ENCODE measurements at regions not wholly inside any gene's neighbourhood (a gene's known extent, or its start where the extent isn't known, plus 50 kb on each side); places are given as distances from the start of the nearest gene placed in this dataset.

- Histone ChIP-seq H3K4me3 (no peak overlapping the region), H3K27ac (no peak overlapping the region), H3K4me1 (no peaks in the 10 kb centered on the region), H3K36me3 (no peaks in the 10 kb centered on the region), H3K27me3 (no peaks in the 10 kb centered on the region), H3K9me3 (no peaks in the 10 kb centered on the region)
- DNase-seq, result no peak
- no peak for TF ChIP-seq POLR2A (IDR thresholded peaks at IDR 0.05)
- TF ChIP-seq, protein P1, sequence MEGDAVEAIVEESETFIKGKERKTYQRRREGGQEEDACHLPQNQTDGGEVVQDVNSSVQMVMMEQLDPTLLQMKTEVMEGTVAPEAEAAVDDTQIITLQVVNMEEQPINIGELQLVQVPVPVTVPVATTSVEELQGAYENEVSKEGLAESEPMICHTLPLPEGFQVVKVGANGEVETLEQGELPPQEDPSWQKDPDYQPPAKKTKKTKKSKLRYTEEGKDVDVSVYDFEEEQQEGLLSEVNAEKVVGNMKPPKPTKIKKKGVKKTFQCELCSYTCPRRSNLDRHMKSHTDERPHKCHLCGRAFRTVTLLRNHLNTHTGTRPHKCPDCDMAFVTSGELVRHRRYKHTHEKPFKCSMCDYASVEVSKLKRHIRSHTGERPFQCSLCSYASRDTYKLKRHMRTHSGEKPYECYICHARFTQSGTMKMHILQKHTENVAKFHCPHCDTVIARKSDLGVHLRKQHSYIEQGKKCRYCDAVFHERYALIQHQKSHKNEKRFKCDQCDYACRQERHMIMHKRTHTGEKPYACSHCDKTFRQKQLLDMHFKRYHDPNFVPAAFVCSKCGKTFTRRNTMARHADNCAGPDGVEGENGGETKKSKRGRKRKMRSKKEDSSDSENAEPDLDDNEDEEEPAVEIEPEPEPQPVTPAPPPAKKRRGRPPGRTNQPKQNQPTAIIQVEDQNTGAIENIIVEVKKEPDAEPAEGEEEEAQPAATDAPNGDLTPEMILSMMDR (IDR thresholded peaks at IDR 0.05), result no peak
These were observed 257.1 kb downstream of the ADAMTS20 start for GRCh38 chr12:43294916-43295315.

GRCh38 chr12:43294147-43294546 lies 257.9 kb downstream of the ADAMTS20 start:
- TF ChIP-seq, protein P1 (IDR thresholded peaks at IDR 0.05), result no peak
- no peak for TF ChIP-seq POLR2A (IDR thresholded peaks at IDR 0.05)
- Histone ChIP-seq H3K4me1 (no peaks in the 10 kb centered on the region), H3K4me3 (no peak overlapping the region), H3K27me3 (no peaks in the 10 kb centered on the region), H3K9me3 (no peaks in the 10 kb centered on the region), H3K36me3 (no peaks in the 10 kb centered on the region), H3K27ac (no peak overlapping the region)
- DNase-seq, result no peak

DNA sequence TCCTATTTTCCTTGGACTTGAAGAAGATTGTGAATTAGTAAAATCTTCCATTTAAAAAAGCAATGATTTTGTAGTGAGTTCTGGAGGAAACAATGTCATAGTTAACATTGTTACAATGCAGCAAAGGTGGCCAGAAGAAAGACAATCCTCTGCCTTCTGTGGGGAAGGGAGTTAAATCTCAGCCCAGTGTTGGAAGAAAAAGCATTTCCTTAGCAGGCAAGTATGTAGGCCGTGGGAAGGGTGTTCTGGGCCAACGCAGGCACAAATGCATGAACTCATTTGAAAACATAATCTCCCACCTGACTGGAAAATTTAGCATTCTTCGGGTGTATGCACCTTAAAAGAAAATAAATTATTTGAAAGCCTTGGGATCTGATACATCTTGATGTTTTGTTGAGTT lies 258.6 kb downstream of the ADAMTS20 start:
- no peak for DNase-seq
- no peaks in the 10 kb centered on the region for H3K4me1 ChIP-seq
- H3K27ac ChIP-seq, result no peak overlapping the region
- no peaks in the 10 kb centered on the region for H3K9me3 ChIP-seq
- H3K4me3 ChIP-seq, result no peak overlapping the region
- TF ChIP-seq, protein P1 (IDR thresholded peaks at IDR 0.05), result no peak
- H3K27me3 ChIP-seq, result no peaks in the 10 kb centered on the region
- no peaks in the 10 kb centered on the region for H3K36me3 ChIP-seq

- H3K27ac ChIP-seq, result no peak overlapping the region
- H3K36me3 ChIP-seq, result no peaks in the 10 kb centered on the region
- H3K4me3 ChIP-seq, result no peak overlapping the region
- H3K27me3 ChIP-seq, result no peaks in the 10 kb centered on the region
- no peaks in the 10 kb centered on the region for H3K9me3 ChIP-seq
- H3K4me1 ChIP-seq, result no peaks in the 10 kb centered on the region
- no peak for DNase-seq
- TF ChIP-seq, protein P1 (IDR thresholded peaks at IDR 0.05), result no peak
- TF ChIP-seq POLR2A (IDR thresholded peaks at IDR 0.05), result no peak
These were observed 259.3 kb downstream of the ADAMTS20 start for GRCh38 chr12:43292699-43293098.

- Histone ChIP-seq H3K9me3 (no peaks in the 10 kb centered on the region), H3K36me3 (no peaks in the 10 kb centered on the region), H3K27ac (no peak overlapping the region), H3K4me3 (no peak overlapping the region), H3K27me3 (no peaks in the 10 kb centered on the region), H3K4me1 (no peaks in the 10 kb centered on the region)
- TF ChIP-seq, protein P1 (IDR thresholded peaks at IDR 0.05), result no peak
- no peak for TF ChIP-seq POLR2A (IDR thresholded peaks at IDR 0.05)
- no peak for DNase-seq
These were observed 260.5 kb downstream of the ADAMTS20 start for GRCh38 chr12:43291516-43291915.

DNA sequence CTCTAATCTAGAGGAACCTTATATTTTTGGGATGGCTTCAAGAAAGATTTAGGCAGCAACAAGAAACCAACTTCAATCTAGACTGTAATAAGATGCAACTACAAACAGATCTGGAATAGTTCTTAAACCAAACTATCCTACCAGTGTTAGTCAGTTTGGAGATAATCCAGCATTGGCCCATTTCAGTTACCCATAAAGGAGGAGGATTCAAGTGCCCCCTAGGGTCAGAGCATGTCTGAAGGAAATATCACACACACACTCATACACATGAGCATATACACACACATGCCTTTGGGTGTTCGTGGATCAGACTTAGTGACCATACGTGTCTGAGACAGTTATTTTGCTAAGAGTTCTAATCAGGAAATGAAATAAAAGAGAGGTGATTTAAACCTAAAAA lies 261.2 kb downstream of the ADAMTS20 start:
- Histone ChIP-seq H3K4me1 (no peaks in the 10 kb centered on the region), H3K36me3 (no peaks in the 10 kb centered on the region), H3K27ac (no peak overlapping the region), H3K27me3 (no peaks in the 10 kb centered on the region), H3K4me3 (no peak overlapping the region), H3K9me3 (no peaks in the 10 kb centered on the region)
- no peak for DNase-seq
- TF ChIP-seq, protein P1 (IDR thresholded peaks at IDR 0.05), result no peak
- no peak for TF ChIP-seq POLR2A (IDR thresholded peaks at IDR 0.05)

Measured in Peyer's patch (tissue), 4 donors.